ENCODE measurements at regions not wholly inside any gene's neighbourhood (a gene's known extent, or its start where the extent isn't known, plus 50 kb on each side); places are given as distances from the start of the nearest gene placed in this dataset.

GRCh38 chr7:115728518-115728917 is 302.0 kb downstream of the TFEC start:
- ChIA-PET POLR2A (no interaction called here), CTCF (no interaction called here)
- no peak for TF ChIP-seq CTCF (IDR thresholded peaks at IDR 0.05; ENCODE audit: insufficient read depth, low read length, missing control alignments)
- H3K4me3 ChIP-seq (ENCODE audit: low read depth, low read length) = no peak overlapping the region
- no peak for DNase-seq (ENCODE audit: low read depth, low spot score)

GRCh38 chr7:115724400-115725056 is 306.0 kb downstream of the TFEC start:
- DNase-seq (ENCODE audit: low read depth, low spot score) = no peak
- no peak overlapping the region for H3K4me3 ChIP-seq (ENCODE audit: low read depth, low read length)
- no peak for TF ChIP-seq CTCF (IDR thresholded peaks at IDR 0.05; ENCODE audit: insufficient read depth, low read length, missing control alignments)
- ChIA-PET CTCF (no interaction called here), POLR2A (no interaction called here)

- TF ChIP-seq CTCF (IDR thresholded peaks at IDR 0.05; ENCODE audit: insufficient read depth, low read length, missing control alignments) = no peak
Measured at GRCh38 chr7:115722302-115722977, 308.1 kb downstream of the TFEC start.

GRCh38 chr7:115721293-115722217 is 309.0 kb downstream of the TFEC start:
- ChIA-PET POLR2A (no interaction called here), CTCF (no interaction called here)
- no peak for TF ChIP-seq CTCF (IDR thresholded peaks at IDR 0.05; ENCODE audit: insufficient read depth, low read length, missing control alignments)
- DNase-seq (ENCODE audit: low read depth, low spot score) = no peak
- H3K4me3 ChIP-seq (ENCODE audit: low read depth, low read length) = no peak overlapping the region

More at GRCh38 chr7:115722302-115722977, 308.1 kb downstream of the TFEC start:
- H3K4me3 ChIP-seq (ENCODE audit: low read depth, low read length) = no peak overlapping the region
- ChIA-PET POLR2A (no interaction called here), CTCF (no interaction called here)
- DNase-seq (ENCODE audit: low read depth, low spot score) = no peak

GRCh38 chr7:115719963-115720362 is 310.6 kb downstream of the TFEC start:
- CTCF ChIA-PET = no interaction called here
- no peak for TF ChIP-seq CTCF (IDR thresholded peaks at IDR 0.05; ENCODE audit: insufficient read depth, low read length, missing control alignments)
- POLR2A ChIA-PET = no interaction called here
- H3K4me3 ChIP-seq (ENCODE audit: low read depth, low read length) = no peak overlapping the region
- DNase-seq (ENCODE audit: low read depth, low spot score) = no peak

GRCh38 chr7:115709664-115710063 is 320.9 kb downstream of the TFEC start:
- no peak overlapping the region for H3K4me3 ChIP-seq (ENCODE audit: low read depth, low read length)
- ChIA-PET CTCF (no interaction called here), POLR2A (no interaction called here)
- no peak for DNase-seq (ENCODE audit: low read depth, low spot score)
- TF ChIP-seq CTCF (IDR thresholded peaks at IDR 0.05; ENCODE audit: insufficient read depth, low read length, missing control alignments) = no peak
